ENCODE measurements at regions not wholly inside any gene's neighbourhood (a gene's known extent, or its start where the extent isn't known, plus 50 kb on each side); places are given as distances from the start of the nearest gene placed in this dataset.
A peak's percentile ranks its signal among the peaks of the same experiment; 100 is the strongest.

DNA sequence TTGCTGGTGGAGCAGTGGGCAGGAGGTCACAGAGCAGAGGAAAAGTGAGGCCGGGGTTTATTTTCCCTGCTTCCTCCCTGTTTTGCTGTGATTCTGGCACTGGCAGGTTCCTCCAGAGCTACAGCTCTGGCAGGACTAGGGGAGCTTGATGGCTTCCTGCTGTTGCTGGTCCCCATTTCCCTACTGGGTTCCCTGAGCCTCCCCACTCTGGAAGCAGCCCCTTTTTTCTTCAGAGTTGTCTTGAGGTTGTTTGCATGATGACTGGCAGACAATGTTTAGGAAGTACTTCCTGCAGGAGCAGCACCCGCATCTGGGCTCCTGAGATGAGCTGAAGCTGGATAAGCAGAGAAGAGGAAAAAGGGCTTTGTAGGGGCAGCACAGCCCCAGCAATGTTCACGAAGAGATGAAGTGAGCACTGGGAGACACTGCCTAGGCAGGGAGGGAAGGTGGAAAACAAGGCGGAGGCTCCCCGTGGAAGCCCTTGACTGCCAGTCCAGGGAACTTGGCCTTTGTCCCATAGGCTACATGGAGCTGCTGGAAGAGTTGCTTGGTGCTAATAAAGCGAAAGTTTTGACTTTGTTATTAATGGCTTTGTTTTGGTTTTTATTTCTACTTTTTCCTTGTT is 126.9 kb downstream of the SLC38A6 start:
- H3K27ac Mint-ChIP-seq: no peak overlapping the region
- peaks cover 2% of the 10 kb centered on the region for H3K36me3 Mint-ChIP-seq (ENCODE audit: insufficient read depth)
- H3K27me3 Mint-ChIP-seq: peaks cover 2% of the 10 kb centered on the region
- DNase-seq (ENCODE audit: low spot score, unreplicated experiment): no peak
- no peaks in the 10 kb centered on the region for H3K9me3 Mint-ChIP-seq (ENCODE audit: low read depth)
- no peak overlapping the region for H3K4me3 Mint-ChIP-seq (ENCODE audit: low read depth)
- TF ChIP-seq, protein P1, sequence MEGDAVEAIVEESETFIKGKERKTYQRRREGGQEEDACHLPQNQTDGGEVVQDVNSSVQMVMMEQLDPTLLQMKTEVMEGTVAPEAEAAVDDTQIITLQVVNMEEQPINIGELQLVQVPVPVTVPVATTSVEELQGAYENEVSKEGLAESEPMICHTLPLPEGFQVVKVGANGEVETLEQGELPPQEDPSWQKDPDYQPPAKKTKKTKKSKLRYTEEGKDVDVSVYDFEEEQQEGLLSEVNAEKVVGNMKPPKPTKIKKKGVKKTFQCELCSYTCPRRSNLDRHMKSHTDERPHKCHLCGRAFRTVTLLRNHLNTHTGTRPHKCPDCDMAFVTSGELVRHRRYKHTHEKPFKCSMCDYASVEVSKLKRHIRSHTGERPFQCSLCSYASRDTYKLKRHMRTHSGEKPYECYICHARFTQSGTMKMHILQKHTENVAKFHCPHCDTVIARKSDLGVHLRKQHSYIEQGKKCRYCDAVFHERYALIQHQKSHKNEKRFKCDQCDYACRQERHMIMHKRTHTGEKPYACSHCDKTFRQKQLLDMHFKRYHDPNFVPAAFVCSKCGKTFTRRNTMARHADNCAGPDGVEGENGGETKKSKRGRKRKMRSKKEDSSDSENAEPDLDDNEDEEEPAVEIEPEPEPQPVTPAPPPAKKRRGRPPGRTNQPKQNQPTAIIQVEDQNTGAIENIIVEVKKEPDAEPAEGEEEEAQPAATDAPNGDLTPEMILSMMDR (IDR thresholded peaks at IDR 0.05; ENCODE audit: unreplicated experiment): no peak
- peaks cover 13% of the 10 kb centered on the region for H3K4me1 Mint-ChIP-seq (ENCODE audit: low read depth)

DNA sequence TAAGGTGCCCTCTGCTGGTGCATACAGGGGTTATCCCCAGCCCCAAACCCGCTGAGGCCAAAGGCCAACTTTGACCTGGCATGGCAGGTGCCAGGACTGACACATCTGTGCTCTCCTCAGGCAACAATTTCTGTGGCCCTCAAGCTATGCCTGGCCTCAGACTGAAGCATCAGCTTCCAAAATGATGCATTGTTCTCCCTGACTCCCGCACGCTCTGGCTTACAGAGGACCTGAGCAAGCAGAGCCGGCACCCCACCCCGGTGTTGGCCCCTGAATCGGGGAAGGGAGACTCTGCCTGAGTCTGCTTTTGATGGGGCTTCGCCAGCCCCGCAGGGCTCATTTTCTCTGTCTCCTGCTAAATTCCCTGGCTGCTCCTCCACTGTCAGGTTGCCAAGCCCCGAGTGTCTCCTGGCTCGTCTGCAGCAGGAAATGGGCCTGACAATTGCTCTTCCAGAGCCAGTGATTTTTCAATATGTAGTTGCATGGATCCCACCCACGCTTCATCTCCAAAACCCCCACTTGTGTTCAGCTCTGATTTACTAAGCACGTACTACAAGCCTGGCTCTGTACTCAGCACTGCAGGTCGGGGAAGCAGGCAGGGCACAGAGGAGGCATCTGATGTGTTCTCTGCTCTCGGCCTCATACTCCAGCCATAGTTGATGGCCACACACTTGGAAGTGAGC is 126.1 kb downstream of the SLC38A6 start:
- H3K9me3 Mint-ChIP-seq (ENCODE audit: low read depth): no peaks in the 10 kb centered on the region
- TF ChIP-seq, protein P1 (IDR thresholded peaks at IDR 0.05; ENCODE audit: unreplicated experiment): no peak
- H3K4me1 Mint-ChIP-seq (ENCODE audit: low read depth): peaks cover 22% of the 10 kb centered on the region
- peaks cover 2% of the 10 kb centered on the region for H3K36me3 Mint-ChIP-seq (ENCODE audit: insufficient read depth)
- no peak overlapping the region for H3K4me3 Mint-ChIP-seq (ENCODE audit: low read depth)
- peaks cover 2% of the 10 kb centered on the region for H3K27me3 Mint-ChIP-seq
- DNase-seq (ENCODE audit: low spot score, unreplicated experiment): no peak
- H3K27ac Mint-ChIP-seq: peak overlapping the region; percentile 3

DNA sequence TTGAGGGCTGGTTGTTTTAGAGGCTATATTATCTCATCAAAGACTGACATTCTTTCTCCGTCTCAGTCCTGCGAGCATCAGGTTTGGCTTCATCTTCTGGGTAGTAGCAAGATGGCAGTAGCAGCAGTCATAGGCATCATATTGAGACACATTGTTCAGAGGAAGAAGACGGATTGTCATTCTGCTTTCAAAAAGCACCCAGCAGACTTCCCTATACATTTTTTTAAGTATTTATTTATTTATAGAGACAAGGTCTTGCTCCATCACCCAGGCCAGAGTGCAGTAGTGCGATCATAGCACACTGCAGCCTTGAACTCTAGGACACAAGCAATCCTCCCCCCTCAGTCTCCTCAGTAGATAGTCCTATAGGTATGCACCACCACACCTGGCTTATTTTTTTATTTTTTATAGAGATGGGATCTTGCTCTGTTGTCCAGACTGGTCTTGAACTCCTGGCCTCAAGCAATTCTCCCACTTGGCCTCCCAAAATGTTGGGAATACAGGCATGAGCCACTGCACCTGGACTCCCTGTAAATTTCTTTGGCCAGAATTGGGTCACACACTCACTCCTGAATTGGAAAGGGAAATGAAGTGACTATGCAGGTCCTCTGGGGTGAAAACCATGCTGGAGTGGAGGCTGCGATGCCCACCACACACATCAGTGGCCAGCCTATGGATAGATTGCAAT is 125.4 kb downstream of the SLC38A6 start:
- H3K36me3 Mint-ChIP-seq (ENCODE audit: insufficient read depth): peaks cover 2% of the 10 kb centered on the region

DNA sequence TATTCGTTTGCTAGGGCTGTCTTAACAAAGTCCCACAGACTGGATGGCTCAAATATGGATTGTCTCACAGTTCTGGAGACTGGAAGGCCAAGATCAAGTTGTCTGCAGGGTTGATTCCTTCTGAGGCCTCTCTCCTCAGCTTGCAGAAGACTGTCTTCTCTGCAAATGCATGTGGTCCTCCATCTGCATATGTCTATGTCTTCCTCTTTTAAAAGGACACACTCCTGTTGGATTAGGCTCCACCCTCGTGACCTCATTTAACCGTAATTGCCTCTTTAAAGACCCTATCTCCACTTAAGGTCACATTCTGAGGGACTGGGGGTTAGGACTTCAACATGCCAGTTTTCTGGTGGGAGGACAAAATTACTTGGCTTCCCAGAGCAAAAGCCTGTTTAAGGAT is 123.3 kb downstream of the SLC38A6 start:
- Mint-ChIP-seq H3K36me3 (ENCODE audit: insufficient read depth) (peaks cover 2% of the 10 kb centered on the region), H3K4me3 (ENCODE audit: low read depth) (no peak overlapping the region), H3K27ac (peak overlapping the region; percentile 86), H3K4me1 (ENCODE audit: low read depth) (peaks cover 27% of the 10 kb centered on the region), H3K27me3 (no peaks in the 10 kb centered on the region), H3K9me3 (ENCODE audit: low read depth) (no peaks in the 10 kb centered on the region)
- TF ChIP-seq, protein P1 (IDR thresholded peaks at IDR 0.05; ENCODE audit: unreplicated experiment): no peak
- no peak for DNase-seq (ENCODE audit: low spot score, unreplicated experiment)

More for the DNA sequence above, 125.4 kb downstream of the SLC38A6 start:
- H3K9me3 Mint-ChIP-seq (ENCODE audit: low read depth): no peaks in the 10 kb centered on the region
- TF ChIP-seq, protein P1 (IDR thresholded peaks at IDR 0.05; ENCODE audit: unreplicated experiment): no peak
- peaks cover 25% of the 10 kb centered on the region for H3K4me1 Mint-ChIP-seq (ENCODE audit: low read depth)
- H3K27me3 Mint-ChIP-seq: peaks cover 2% of the 10 kb centered on the region
- no peak overlapping the region for H3K27ac Mint-ChIP-seq
- no peak overlapping the region for H3K4me3 Mint-ChIP-seq (ENCODE audit: low read depth)
- DNase-seq (ENCODE audit: low spot score, unreplicated experiment): no peak

DNA sequence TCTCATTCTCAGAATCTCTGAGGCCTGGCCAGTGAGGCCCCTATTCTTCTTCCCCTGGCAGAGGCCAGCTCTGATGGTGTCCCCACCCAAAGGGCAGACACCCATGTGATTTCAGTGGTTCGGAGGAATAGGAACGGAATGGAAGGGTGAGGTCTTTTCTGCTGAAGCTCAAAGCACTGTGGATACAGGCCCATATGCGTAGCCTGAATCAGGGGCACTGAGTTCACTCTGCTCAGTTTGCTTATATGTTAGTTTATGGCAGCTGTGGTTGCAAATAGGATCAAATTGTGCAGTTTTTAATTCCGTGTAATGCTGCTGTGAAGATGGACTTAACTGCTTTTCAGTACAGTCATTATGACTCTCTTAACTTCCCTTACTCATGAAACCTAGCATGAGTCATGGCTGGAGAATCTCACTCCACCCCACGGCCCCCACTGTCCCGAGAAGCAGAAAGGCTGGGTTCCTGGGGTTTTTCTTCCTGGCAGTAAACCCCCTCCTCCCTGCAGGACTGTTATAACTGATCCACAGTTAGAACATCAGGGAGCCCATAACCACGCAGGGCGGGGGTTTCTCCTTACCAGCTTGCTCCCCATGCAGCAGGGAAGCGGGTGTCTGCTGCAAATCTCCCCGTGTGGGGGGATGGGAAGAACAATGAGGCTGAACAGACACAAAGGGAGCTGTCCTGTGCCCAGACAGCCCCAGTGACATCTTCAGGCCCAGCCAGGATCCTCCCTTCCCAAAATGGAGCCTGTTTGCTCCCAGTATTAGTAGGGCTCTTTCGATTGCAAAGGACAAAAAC is 122.7 kb downstream of the SLC38A6 start:
- H3K36me3 Mint-ChIP-seq (ENCODE audit: insufficient read depth): peaks cover 2% of the 10 kb centered on the region
- TF ChIP-seq, protein P1 (IDR thresholded peaks at IDR 0.05; ENCODE audit: unreplicated experiment): no peak
- no peak for DNase-seq (ENCODE audit: low spot score, unreplicated experiment)
- no peak overlapping the region for H3K4me3 Mint-ChIP-seq (ENCODE audit: low read depth)
- H3K9me3 Mint-ChIP-seq (ENCODE audit: low read depth): no peaks in the 10 kb centered on the region
- peak overlapping the region; percentile 95 for H3K27ac Mint-ChIP-seq
- no peaks in the 10 kb centered on the region for H3K27me3 Mint-ChIP-seq
- H3K4me1 Mint-ChIP-seq (ENCODE audit: low read depth): peaks cover 27% of the 10 kb centered on the region

Data from progenitor cell of endocrine pancreas (in vitro differentiated cells).